HG03558 (cell line): ENCODE measurements at regions not wholly inside any gene's neighbourhood (a gene's known extent, or its start where the extent isn't known, plus 50 kb on each side); places are given as distances from the start of the nearest gene placed in this dataset.
"Not testable (repeated sequence)": the region's sequence is repeated elsewhere in the genome, so short reads cannot be mapped to it uniquely, and the experiment has no call there.

Source experiments
- ATAC-seq: cut with Tn5 transposase; IDR thresholded peaks from one replicate; pipeline ENCODE4 v1.9.1; 2021; ENCODE audit warnings: moderate number of reproducible peaks; ENCODE audit not compliant: unreplicated experiment; ENCODE audit errors: extremely low read depth

GRCh38 chr18:59802031-59802430 lies 97.8 kb upstream of the PMAIP1 start:
- peak; percentile 85 for ATAC-seq

DNA sequence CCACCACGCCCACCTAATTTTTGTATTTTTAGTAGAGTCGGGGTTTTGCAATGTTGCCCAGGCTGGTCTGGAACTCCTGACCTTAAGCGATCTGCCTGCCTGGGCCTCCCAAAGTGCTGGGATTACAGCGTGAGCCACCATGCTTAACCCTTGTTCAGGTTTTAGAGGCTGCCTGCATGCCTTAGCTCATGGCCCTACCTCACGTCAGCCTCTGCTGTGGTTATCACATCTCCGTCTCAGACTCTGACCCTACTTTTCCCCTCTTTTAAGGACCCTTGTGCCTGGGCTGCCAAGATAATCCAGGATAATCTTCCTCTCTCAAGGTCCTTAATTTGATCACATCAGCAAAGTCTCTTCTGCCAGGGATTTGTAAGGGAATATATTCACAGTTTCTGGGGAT lies 98.2 kb upstream of the PMAIP1 start:
- no peak for ATAC-seq

DNA sequence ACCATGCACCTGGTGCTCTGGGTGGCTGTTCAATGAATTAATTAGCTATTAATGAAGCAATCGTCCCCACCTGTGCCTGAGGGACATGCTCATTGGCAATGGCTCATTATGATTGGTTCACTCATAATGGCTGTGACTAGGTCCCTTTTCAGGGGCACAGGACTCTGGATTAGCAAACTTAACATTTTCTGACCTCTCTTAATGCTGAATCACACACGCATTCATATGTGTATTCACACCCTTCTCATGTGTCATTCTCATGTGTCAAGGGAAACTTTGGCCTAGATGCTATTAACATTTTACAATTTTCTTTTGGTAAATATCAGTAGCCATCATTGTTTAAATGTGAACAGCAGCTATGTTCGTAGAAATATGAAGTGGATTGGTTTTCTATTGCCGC lies 98.9 kb upstream of the PMAIP1 start:
- ATAC-seq: no peak

- ATAC-seq: no peak
Observed at GRCh38 chr18:59799383-59800015, 100.3 kb upstream of the PMAIP1 start.

GRCh38 chr18:59795882-59796281 lies 98.7 kb upstream of the CCBE1 start:
- ATAC-seq: no peak

DNA sequence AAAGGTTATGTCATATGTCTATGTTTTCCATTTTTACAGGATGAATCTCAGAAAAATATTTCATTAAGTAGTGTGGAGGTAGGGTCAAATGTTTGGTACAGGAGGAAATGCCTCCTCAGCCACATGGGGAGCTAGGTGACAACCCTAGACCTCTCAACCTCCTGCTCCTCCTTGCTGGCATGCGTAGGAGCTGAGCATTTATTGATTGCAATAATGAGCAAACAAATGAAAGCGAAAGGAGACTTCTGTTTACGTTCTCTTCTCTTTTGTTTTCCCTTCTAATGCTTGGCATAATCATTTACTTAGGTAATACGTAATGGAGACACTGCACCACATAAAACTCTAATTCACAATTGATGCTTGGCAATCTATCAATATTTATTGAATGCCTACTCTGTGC lies 95.1 kb upstream of the CCBE1 start:
- ATAC-seq: no peak

GRCh38 chr18:59790346-59790936 lies 93.2 kb upstream of the CCBE1 start:
- ATAC-seq: not testable (repeated sequence)

GRCh38 chr18:59788791-59789106 lies 91.5 kb upstream of the CCBE1 start:
- ATAC-seq: no peak

DNA sequence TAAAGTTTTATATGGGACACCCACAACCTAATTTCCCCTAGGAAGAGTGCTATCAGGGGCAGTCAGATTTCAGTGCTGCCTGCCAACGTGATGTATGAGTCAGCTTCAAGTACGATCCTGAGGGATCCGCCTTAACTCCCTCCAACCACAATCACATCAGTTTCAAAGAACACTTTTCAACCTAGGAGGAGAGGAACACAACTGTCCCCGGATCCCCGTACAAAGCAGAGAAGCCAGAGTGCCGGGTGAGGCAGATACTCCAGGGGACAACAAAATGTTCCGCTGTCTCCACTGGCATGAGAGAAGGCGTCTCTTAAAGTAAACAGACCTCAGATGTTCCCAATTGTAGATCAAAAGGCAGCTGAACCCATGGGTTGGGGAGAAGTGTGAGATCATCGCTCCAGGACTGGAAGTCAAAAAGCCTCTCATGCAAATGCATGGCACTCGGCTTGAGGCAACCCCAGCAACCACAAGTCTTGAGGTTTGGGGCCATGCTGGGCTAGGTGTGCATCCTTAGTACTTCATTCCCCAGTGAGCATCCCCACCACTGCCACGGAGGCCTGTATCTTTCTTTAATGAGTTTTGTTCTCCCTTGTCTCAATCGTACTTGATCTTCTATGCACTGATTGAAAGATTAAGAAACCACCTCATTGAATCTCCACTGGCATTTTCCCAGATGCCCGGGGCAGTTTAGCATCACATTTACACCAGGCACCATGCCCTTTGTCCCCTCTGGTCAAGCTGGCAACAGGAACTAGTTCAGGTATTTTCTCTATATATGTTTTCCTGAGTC lies 91.0 kb upstream of the CCBE1 start:
- ATAC-seq: no peak

GRCh38 chr18:59784694-59785093 lies 87.5 kb upstream of the CCBE1 start:
- ATAC-seq: no peak

DNA sequence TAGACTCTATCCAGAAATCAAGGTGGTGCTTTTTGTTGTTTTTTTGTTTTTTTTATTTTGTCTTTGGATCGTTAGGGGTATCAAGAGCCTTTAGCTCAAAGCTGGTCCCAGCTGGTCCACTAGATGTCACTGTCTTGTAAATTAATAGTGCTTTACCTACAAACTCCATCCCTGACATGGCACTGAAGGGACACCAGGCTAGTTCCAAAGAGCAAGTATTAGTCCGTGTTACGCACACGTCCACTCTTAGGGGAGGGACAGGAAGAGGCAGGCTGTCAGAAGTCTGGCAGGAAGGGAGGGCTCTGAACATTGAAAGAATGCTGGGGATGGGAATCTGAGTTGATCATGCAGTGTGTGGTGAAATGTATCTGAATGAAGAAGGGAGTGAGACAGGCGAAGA lies 85.9 kb upstream of the CCBE1 start:
- peak; percentile 56 for ATAC-seq

DNA sequence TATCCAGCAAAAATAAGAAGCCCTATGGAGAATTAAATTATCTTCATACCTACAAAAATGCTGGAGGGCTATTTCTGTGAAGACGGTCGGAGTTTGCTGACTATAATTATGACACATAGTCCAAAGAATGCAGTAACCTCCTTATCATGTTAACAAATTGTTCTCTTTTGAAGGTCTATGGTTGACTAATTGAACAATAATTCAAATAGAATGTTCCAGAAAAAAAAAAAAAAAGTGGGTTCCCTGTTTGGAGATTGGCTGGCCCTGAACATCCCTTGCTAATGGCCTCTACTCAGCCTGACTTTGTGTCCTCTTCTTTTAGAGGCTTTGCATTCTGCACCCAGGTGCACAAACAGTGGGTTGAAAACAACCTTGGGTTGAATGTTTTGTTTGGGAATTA lies 82.8 kb upstream of the CCBE1 start:
- no peak for ATAC-seq

GRCh38 chr18:59778434-59778833 lies 81.2 kb upstream of the CCBE1 start:
- ATAC-seq: no peak

GRCh38 chr18:59777636-59778035 lies 80.4 kb upstream of the CCBE1 start:
- no peak for ATAC-seq

DNA sequence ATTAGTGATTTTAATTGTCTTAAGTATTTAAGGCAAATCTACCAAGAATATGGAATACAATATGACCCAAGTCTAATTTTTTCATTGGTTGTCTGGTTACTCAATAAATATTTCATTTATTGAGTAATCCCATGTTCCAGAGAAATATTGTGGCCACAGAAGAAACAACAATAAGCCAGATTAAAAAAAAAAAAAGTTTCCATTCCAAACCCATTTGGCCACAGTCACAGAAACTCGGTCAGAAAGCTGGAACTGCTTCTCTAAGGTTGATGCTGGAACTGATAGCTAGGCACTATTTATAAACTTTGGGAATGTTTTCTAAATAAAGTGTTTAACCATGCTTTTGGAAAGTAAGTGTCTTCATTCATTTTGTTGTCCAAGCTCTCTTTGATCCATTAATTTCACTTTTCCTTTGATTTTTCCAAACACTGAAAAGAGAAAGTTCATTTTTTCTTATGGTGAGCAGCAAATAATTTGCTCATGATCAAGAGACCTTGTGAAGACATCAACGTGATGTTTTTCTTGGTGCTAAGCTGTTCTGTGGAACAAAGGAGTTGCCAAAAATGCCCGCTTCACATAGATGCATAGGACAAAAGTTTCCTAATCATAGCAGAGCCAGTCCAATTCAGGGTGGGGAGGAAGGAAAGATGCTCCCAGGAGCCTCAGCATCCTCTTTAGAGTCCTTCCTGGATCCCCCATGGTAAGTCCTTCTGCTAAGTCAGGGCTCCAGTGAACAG lies 72.1 kb upstream of the CCBE1 start:
- no peak for ATAC-seq

GRCh38 chr18:59768409-59768808 lies 71.2 kb upstream of the CCBE1 start:
- no peak for ATAC-seq

- no peak for ATAC-seq
Observed at GRCh38 chr18:59767732-59768131, 70.5 kb upstream of the CCBE1 start.

- no peak for ATAC-seq
Observed at GRCh38 chr18:59765343-59765742, 68.1 kb upstream of the CCBE1 start.

- ATAC-seq: no peak
Observed at GRCh38 chr18:59764281-59764680, 67.1 kb upstream of the CCBE1 start.

DNA sequence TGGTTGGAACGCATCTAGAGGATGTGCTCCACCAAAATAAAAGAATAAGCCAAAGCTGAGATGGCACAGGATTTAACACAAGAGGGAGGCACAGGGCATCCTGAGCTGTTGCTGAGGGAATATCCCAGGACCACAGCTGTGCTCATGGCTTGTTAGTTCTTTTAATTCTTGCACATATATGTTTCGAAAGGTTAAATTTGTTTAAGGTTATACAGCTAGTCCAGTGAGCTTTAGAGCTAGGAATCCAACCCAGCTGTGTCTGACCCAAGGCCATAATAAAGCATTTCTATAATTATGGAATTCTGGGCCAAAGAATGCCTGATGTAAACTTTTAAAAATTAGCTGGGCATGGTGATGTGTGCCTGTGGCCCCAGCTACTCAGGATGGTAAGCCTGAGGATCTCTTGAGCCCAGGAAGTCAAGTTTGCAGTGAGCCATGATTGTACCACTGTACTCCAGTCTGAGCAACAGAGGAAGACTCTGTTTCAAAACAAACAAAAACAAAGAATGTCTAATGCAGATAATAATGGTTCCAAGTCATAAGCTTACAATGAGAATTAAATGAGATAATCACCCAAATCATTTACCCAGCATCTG lies 66.4 kb upstream of the CCBE1 start:
- ATAC-seq: no peak
